Testis (tissue), 2 donors: ENCODE measurements at regions not wholly inside any gene's neighbourhood (a gene's known extent, or its start where the extent isn't known, plus 50 kb on each side); places are given as distances from the start of the nearest gene placed in this dataset.

Experiments used
- DNase-seq: peaks from one replicate; pipeline ENCODE4 v3.0.0-alpha.2; 2019
- H3K27ac ChIP-seq, 2 donors: fragments of 200-600 bp; sonication (generic); one replicate each; pipeline ENCODE4 v1.5.1; 2019
- H3K27me3 ChIP-seq: fragments of 200-600 bp; sonication (generic); one replicate; pipeline ENCODE4 v1.5.1; 2019
- H3K36me3 ChIP-seq: fragments of 200-600 bp; sonication (generic); one replicate; pipeline ENCODE4 v1.5.1; 2017; ENCODE audit warnings: low read depth; ENCODE audit errors: missing control alignments
- H3K4me1 ChIP-seq: fragments of 200-600 bp; sonication (generic); one replicate; pipeline ENCODE4 v1.5.1; 2019
- H3K4me3 ChIP-seq, 2 donors: fragments of 200-600 bp; sonication (generic); one replicate each; pipeline ENCODE4 v1.5.1; 2017 to 2019
- H3K9me3 ChIP-seq: fragments of 200-600 bp; sonication (generic); one replicate; pipeline ENCODE4 v1.5.1; 2017
- CTCF ChIP-seq, 3 experiments: fragments of 450-650 bp in 2 of 3; fragments of 200-600 bp in 1 of 3; sonication (generic) in 1 of 3; IDR thresholded peaks; one replicate each; pipeline ENCODE4 v1.5.1; 2016 to 2019; ENCODE audit warnings: antibody characterized with exemption in 3 of 3, mild to moderate bottlenecking in 2 of 3, moderate library complexity in 1 of 3
- POLR2A ChIP-seq: fragments of 450-650 bp; IDR thresholded peaks from one replicate; pipeline ENCODE4 v1.6.1; 2017; ENCODE audit warnings: antibody characterized with exemption, mild to moderate bottlenecking, moderate library complexity
- WGBS, 2 donors: methylation state at CpG; one replicate each; pipeline ENCODE4 v1.1.5; 2018; 5-methylcytosine and 5-hydroxymethylcytosine counted together
- intact Hi-C: fragments of 100-400 bp; cut with DNase I; formaldehyde crosslinking; loops from one replicate; pipeline ENCODE4 v1.15.1; 2023; ENCODE audit warnings: low total_unique reads

- no peaks in the 10 kb centered on the region for H3K4me1 ChIP-seq
- no peak overlapping the region for H3K27ac ChIP-seq
- TF ChIP-seq CTCF (IDR thresholded peaks at IDR 0.05) (no peak), POLR2A (no peak)
- DNase-seq, result no peak
- intact Hi-C loops, result no loop called here
- H3K9me3 ChIP-seq, result no peaks in the 10 kb centered on the region
- no peak overlapping the region for H3K4me3 ChIP-seq
- no peaks in the 10 kb centered on the region for H3K27me3 ChIP-seq
- 27 to 73% methylated on average over 1 of the region's 1 CpG for WGBS, 2 donors
- no peaks in the 10 kb centered on the region for H3K36me3 ChIP-seq
Measured at GRCh38 chr3:88616413-88616812, 466.7 kb downstream of the C3orf38 start.

DNA sequence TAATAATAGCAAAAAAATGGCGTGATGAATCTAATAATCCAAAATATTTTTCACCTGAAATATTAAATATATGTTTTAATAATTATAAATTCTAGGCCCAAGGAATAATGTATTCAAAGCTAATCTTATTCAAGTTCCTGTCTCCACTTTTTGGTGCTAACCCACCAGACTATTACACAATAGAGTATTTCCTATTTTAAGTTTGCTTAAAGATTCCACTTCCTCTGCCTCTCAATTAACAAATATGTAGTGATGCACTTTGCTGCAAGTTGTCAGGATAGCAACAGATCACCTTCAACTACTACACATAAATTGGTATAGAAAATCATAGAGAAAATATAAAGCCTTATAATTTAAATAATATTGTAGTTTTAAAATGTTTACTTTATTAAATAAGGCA is 467.5 kb downstream of the C3orf38 start:
- DNase-seq, result no peak
- Histone ChIP-seq H3K4me3 (no peak overlapping the region), H3K9me3 (no peaks in the 10 kb centered on the region), H3K4me1 (no peaks in the 10 kb centered on the region), H3K27ac (no peak overlapping the region), H3K36me3 (no peaks in the 10 kb centered on the region), H3K27me3 (no peaks in the 10 kb centered on the region)
- TF ChIP-seq POLR2A, result no peak
- TF ChIP-seq CTCF (IDR thresholded peaks at IDR 0.05), result no peak
- 85 to 90% methylated on average over 1 of the region's 1 CpG for WGBS, 2 donors
- intact Hi-C loops, result no loop called here

DNA sequence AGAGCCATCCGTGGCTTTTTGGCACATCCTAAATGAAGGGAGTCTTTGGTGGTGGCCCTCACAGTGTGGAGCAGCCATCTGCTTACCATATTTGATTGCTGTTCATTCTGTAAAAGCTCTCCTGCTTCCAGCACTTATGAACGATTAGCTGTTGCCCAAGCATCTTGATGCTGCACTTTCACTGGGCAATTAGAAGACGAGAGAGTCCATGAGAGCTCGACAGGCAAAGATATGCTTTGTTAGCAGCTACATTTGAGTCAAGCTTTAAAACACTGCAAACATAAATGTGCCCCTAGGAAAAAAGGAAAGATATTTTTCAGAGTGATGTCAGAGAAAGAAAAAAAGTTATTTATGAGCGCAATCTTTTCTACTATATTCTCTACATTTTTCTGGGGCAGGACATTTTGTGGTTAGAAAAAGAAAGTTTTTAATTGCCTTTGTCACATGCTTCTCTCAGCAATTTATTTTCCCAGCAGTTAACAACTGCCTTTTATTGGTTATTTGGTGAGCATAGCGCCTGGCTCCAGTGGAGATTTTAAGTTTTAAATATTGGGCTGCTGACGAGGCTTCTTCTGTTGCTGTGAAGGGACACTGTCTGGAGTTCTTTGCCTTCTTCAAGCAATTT is 468.4 kb downstream of the C3orf38 start:
- TF ChIP-seq CTCF (IDR thresholded peaks at IDR 0.05) (no peak), POLR2A (no peak)
- H3K36me3 ChIP-seq, result no peaks in the 10 kb centered on the region
- no peaks in the 10 kb centered on the region for H3K27me3 ChIP-seq
- H3K4me3 ChIP-seq, result no peak overlapping the region
- H3K9me3 ChIP-seq, result no peaks in the 10 kb centered on the region
- H3K4me1 ChIP-seq, result no peaks in the 10 kb centered on the region
- no peak for DNase-seq
- H3K27ac ChIP-seq, result no peak overlapping the region
- intact Hi-C loops, result no loop called here
- 50 to 55% methylated on average over 7 of the region's 7 CpGs for WGBS, 2 donors

- Histone ChIP-seq H3K4me1 (no peaks in the 10 kb centered on the region), H3K9me3 (no peaks in the 10 kb centered on the region), H3K4me3 (no peak overlapping the region), H3K27me3 (no peaks in the 10 kb centered on the region), H3K27ac (no peak overlapping the region), H3K36me3 (no peaks in the 10 kb centered on the region)
- no peak for DNase-seq
- TF ChIP-seq CTCF (IDR thresholded peaks at IDR 0.05), result no peak
- no peak for TF ChIP-seq POLR2A
- 78 to 86% methylated on average over 2 of the region's 2 CpGs for WGBS, 2 donors
- intact Hi-C loops, result no loop called here
Measured at GRCh38 chr3:88621586-88621985, 471.8 kb downstream of the C3orf38 start.

DNA sequence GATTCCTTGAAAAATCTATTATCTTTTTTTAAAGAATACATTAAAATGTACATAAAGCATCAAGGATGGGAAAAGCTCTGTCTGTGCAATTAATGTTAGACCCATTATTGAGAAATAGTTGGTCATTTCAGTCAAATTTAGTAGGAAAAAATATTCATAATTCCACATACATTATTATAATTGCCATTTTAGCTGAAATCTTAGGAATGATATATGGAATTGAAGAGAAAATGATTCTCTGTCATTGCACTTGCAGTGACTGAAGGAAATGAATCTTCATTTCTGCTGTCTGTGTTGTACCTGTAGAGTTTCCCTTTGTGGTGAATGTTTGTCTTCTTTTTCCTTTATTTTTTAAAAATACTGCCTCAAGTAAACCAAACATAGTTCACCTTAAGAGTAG is 473.9 kb downstream of the C3orf38 start:
- no peak overlapping the region for H3K27ac ChIP-seq
- TF ChIP-seq CTCF (IDR thresholded peaks at IDR 0.05) (no peak), POLR2A (no peak)
- DNase-seq, result no peak
- no peaks in the 10 kb centered on the region for H3K27me3 ChIP-seq
- H3K4me3 ChIP-seq, result no peak overlapping the region
- no peaks in the 10 kb centered on the region for H3K36me3 ChIP-seq
- intact Hi-C loops, result no loop called here
- H3K9me3 ChIP-seq, result no peaks in the 10 kb centered on the region
- H3K4me1 ChIP-seq, result no peaks in the 10 kb centered on the region
